ENCODE measurements at regions not wholly inside any gene's neighbourhood (a gene's known extent, or its start where the extent isn't known, plus 50 kb on each side); places are given as distances from the start of the nearest gene placed in this dataset.

- Histone ChIP-seq H3K4me3 (ENCODE audit: low read depth in 1 of 5, low read length in 5 of 5) (no peak overlapping the region), H3K9me3 (ENCODE audit: control insufficient read depth in 5 of 5, low read length in 5 of 5) (no peaks in the 10 kb centered on the region), H3K4me1 (ENCODE audit: control insufficient read depth in 5 of 5, insufficient read depth in 5 of 5, low read length in 5 of 5) (peaks cover 0 to 14% (median 0%) of the 10 kb centered on the region in 5 donors), H3K27me3 (ENCODE audit: control insufficient read depth in 5 of 5, insufficient read depth in 4 of 5, low read length in 5 of 5) (no peaks in the 10 kb centered on the region), H3K36me3 (ENCODE audit: control insufficient read depth in 5 of 5, insufficient read depth in 5 of 5, low read length in 5 of 5) (no peaks in the 10 kb centered on the region), H3K27ac (ENCODE audit: low read depth, low read length) (no peak overlapping the region), H3K9ac (ENCODE audit: low read length in 5 of 5) (no peak overlapping the region)
Observed at GRCh38 chr7:153401795-153402720, 642.5 kb downstream of the ACTR3B start.

- Histone ChIP-seq H3K27me3 (ENCODE audit: control insufficient read depth in 5 of 5, insufficient read depth in 4 of 5, low read length in 5 of 5) (no peaks in the 10 kb centered on the region), H3K27ac (ENCODE audit: low read depth, low read length) (no peak overlapping the region), H3K4me1 (ENCODE audit: control insufficient read depth in 5 of 5, insufficient read depth in 5 of 5, low read length in 5 of 5) (peaks cover 0 to 14% (median 0%) of the 10 kb centered on the region in 5 donors), H3K9me3 (ENCODE audit: control insufficient read depth in 5 of 5, low read length in 5 of 5) (no peaks in the 10 kb centered on the region), H3K4me3 (ENCODE audit: low read depth in 1 of 5, low read length in 5 of 5) (no peak overlapping the region), H3K36me3 (ENCODE audit: control insufficient read depth in 5 of 5, insufficient read depth in 5 of 5, low read length in 5 of 5) (no peaks in the 10 kb centered on the region), H3K9ac (ENCODE audit: low read length in 5 of 5) (no peak overlapping the region)
Observed at GRCh38 chr7:153402721-153403541, 643.4 kb downstream of the ACTR3B start.

- H3K4me1 ChIP-seq (ENCODE audit: control insufficient read depth in 5 of 5, insufficient read depth in 5 of 5, low read length in 5 of 5): peaks cover 0 to 9% (median 0%) of the 10 kb centered on the region in 5 donors
- no peaks in the 10 kb centered on the region for H3K36me3 ChIP-seq (ENCODE audit: control insufficient read depth in 5 of 5, insufficient read depth in 5 of 5, low read length in 5 of 5)
- H3K27ac ChIP-seq (ENCODE audit: low read depth, low read length): peak overlapping the region; percentile 42
- H3K4me3 ChIP-seq (ENCODE audit: low read depth in 1 of 5, low read length in 5 of 5): no peak overlapping the region
- no peaks in the 10 kb centered on the region for H3K27me3 ChIP-seq (ENCODE audit: control insufficient read depth in 5 of 5, insufficient read depth in 4 of 5, low read length in 5 of 5)
- peaks cover 0 to 8% (median 5%) of the 10 kb centered on the region in 5 donors for H3K9me3 ChIP-seq (ENCODE audit: control insufficient read depth in 5 of 5, low read length in 5 of 5)
- H3K9ac ChIP-seq (ENCODE audit: low read length in 5 of 5): no peak overlapping the region
Observed at GRCh38 chr7:153404124-153404523, 644.6 kb downstream of the ACTR3B start.

GRCh38 chr7:153404781-153405279 lies 645.3 kb downstream of the ACTR3B start:
- Histone ChIP-seq H3K36me3 (ENCODE audit: control insufficient read depth in 5 of 5, insufficient read depth in 5 of 5, low read length in 5 of 5) (no peaks in the 10 kb centered on the region), H3K4me1 (ENCODE audit: control insufficient read depth in 5 of 5, insufficient read depth in 5 of 5, low read length in 5 of 5) (peaks cover 0 to 4% (median 0%) of the 10 kb centered on the region in 5 donors), H3K27ac (ENCODE audit: low read depth, low read length) (no peak overlapping the region), H3K27me3 (ENCODE audit: control insufficient read depth in 5 of 5, insufficient read depth in 4 of 5, low read length in 5 of 5) (no peaks in the 10 kb centered on the region), H3K4me3 (ENCODE audit: low read depth in 1 of 5, low read length in 5 of 5) (no peak overlapping the region), H3K9ac (ENCODE audit: low read length in 5 of 5) (no peak overlapping the region), H3K9me3 (ENCODE audit: control insufficient read depth in 5 of 5, low read length in 5 of 5) (peaks cover 0 to 8% (median 5%) of the 10 kb centered on the region in 5 donors)

GRCh38 chr7:153405704-153406485 lies 646.3 kb upstream of the DPP6 start:
- no peak overlapping the region for H3K27ac ChIP-seq (ENCODE audit: low read depth, low read length)

GRCh38 chr7:153406486-153406872 lies 645.7 kb upstream of the DPP6 start:
- H3K9me3 ChIP-seq (ENCODE audit: control insufficient read depth in 5 of 5, low read length in 5 of 5): peaks cover 0 to 8% (median 5%) of the 10 kb centered on the region in 5 donors
- no peak overlapping the region for H3K27ac ChIP-seq (ENCODE audit: low read depth, low read length)
- H3K4me3 ChIP-seq (ENCODE audit: low read depth in 1 of 5, low read length in 5 of 5): no peak overlapping the region
- no peak overlapping the region for H3K9ac ChIP-seq (ENCODE audit: low read length in 5 of 5)
- H3K4me1 ChIP-seq (ENCODE audit: control insufficient read depth in 5 of 5, insufficient read depth in 5 of 5, low read length in 5 of 5): peaks cover 0 to 4% (median 0%) of the 10 kb centered on the region in 5 donors
- no peaks in the 10 kb centered on the region for H3K27me3 ChIP-seq (ENCODE audit: control insufficient read depth in 5 of 5, insufficient read depth in 4 of 5, low read length in 5 of 5)
- no peaks in the 10 kb centered on the region for H3K36me3 ChIP-seq (ENCODE audit: control insufficient read depth in 5 of 5, insufficient read depth in 5 of 5, low read length in 5 of 5)

More at GRCh38 chr7:153405704-153406485, 646.3 kb upstream of the DPP6 start:
- Histone ChIP-seq H3K36me3 (ENCODE audit: control insufficient read depth in 5 of 5, insufficient read depth in 5 of 5, low read length in 5 of 5) (no peaks in the 10 kb centered on the region), H3K9me3 (ENCODE audit: control insufficient read depth in 5 of 5, low read length in 5 of 5) (peaks cover 0 to 8% (median 5%) of the 10 kb centered on the region in 5 donors), H3K4me1 (ENCODE audit: control insufficient read depth in 5 of 5, insufficient read depth in 5 of 5, low read length in 5 of 5) (peaks cover 0 to 4% (median 0%) of the 10 kb centered on the region in 5 donors), H3K9ac (ENCODE audit: low read length in 5 of 5) (no peak overlapping the region), H3K27me3 (ENCODE audit: control insufficient read depth in 5 of 5, insufficient read depth in 4 of 5, low read length in 5 of 5) (no peaks in the 10 kb centered on the region), H3K4me3 (ENCODE audit: low read depth in 1 of 5, low read length in 5 of 5) (no peak overlapping the region)

GRCh38 chr7:153407291-153408046 lies 644.7 kb upstream of the DPP6 start:
- Histone ChIP-seq H3K9ac (ENCODE audit: low read length in 5 of 5) (no peak overlapping the region), H3K27me3 (ENCODE audit: control insufficient read depth in 5 of 5, insufficient read depth in 4 of 5, low read length in 5 of 5) (no peaks in the 10 kb centered on the region), H3K9me3 (ENCODE audit: control insufficient read depth in 5 of 5, low read length in 5 of 5) (peaks cover 0 to 8% (median 5%) of the 10 kb centered on the region in 5 donors), H3K4me3 (ENCODE audit: low read depth in 1 of 5, low read length in 5 of 5) (no peak overlapping the region), H3K4me1 (ENCODE audit: control insufficient read depth in 5 of 5, insufficient read depth in 5 of 5, low read length in 5 of 5) (peaks cover 0 to 5% (median 0%) of the 10 kb centered on the region in 5 donors), H3K27ac (ENCODE audit: low read depth, low read length) (no peak overlapping the region), H3K36me3 (ENCODE audit: control insufficient read depth in 5 of 5, insufficient read depth in 5 of 5, low read length in 5 of 5) (no peaks in the 10 kb centered on the region)

GRCh38 chr7:153408360-153409335 lies 643.5 kb upstream of the DPP6 start:
- Histone ChIP-seq H3K36me3 (ENCODE audit: control insufficient read depth in 5 of 5, insufficient read depth in 5 of 5, low read length in 5 of 5) (no peaks in the 10 kb centered on the region), H3K4me1 (ENCODE audit: control insufficient read depth in 5 of 5, insufficient read depth in 5 of 5, low read length in 5 of 5) (peaks cover 0 to 7% (median 0%) of the 10 kb centered on the region in 5 donors), H3K27me3 (ENCODE audit: control insufficient read depth in 5 of 5, insufficient read depth in 4 of 5, low read length in 5 of 5) (no peaks in the 10 kb centered on the region), H3K4me3 (ENCODE audit: low read depth in 1 of 5, low read length in 5 of 5) (peak overlapping the region in 1 of 5 donors; percentile 45), H3K27ac (ENCODE audit: low read depth, low read length) (no peak overlapping the region), H3K9me3 (ENCODE audit: control insufficient read depth in 5 of 5, low read length in 5 of 5) (peaks cover 0 to 8% (median 5%) of the 10 kb centered on the region in 5 donors), H3K9ac (ENCODE audit: low read length in 5 of 5) (no peak overlapping the region)
